ENCODE measurements at regions not wholly inside any gene's neighbourhood (a gene's known extent, or its start where the extent isn't known, plus 50 kb on each side); places are given as distances from the start of the nearest gene placed in this dataset.
"Not testable (repeated sequence)": the region's sequence is repeated elsewhere in the genome, so short reads cannot be mapped to it uniquely, and the experiment has no call there.

- POLR2A ChIA-PET (ENCODE audit: partially characterized antibody) = no interaction called here
Measured at GRCh38 chr4:124070688-124071484, 641.6 kb downstream of the ANKRD50 start.

GRCh38 chr4:124075276-124075675, 637.3 kb downstream of the ANKRD50 start:
- intact Hi-C loops (cut with micrococcal nuclease); DNase-seq; H3K4me3 Mint-ChIP-seq; H3K27ac ChIP-seq (ENCODE audit: low read depth, low read length); CTCF ChIA-PET (ENCODE audit: partially characterized antibody); H3K36me3 Mint-ChIP-seq; H3K27ac Mint-ChIP-seq; H3K4me1 Mint-ChIP-seq; POLR2A ChIA-PET (ENCODE audit: partially characterized antibody); H3K4me3 ChIP-seq (ENCODE audit: low read length in 2 of 2); H3K36me3 ChIP-seq (ENCODE audit: insufficient read depth, low read length); H3K9me3 ChIP-seq (ENCODE audit: control insufficient read depth in 1 of 2, low read length in 2 of 2); H3K4me1 ChIP-seq (ENCODE audit: insufficient read depth, low read length); H3K27me3 Mint-ChIP-seq; H3K27me3 ChIP-seq (ENCODE audit: insufficient read depth, low read length): not testable (repeated sequence)
- H3K9me3 Mint-ChIP-seq = peaks cover 3 to 41% (median 25%) of the 10 kb centered on the region in 8 donors

More at GRCh38 chr4:124070688-124071484, 641.6 kb downstream of the ANKRD50 start:
- H3K27ac Mint-ChIP-seq = no peak overlapping the region
- H3K27me3 Mint-ChIP-seq = no peaks in the 10 kb centered on the region
- intact Hi-C loops (cut with micrococcal nuclease) = no loop called here
- H3K4me1 Mint-ChIP-seq = no peaks in the 10 kb centered on the region
- H3K4me3 Mint-ChIP-seq = no peak overlapping the region
- H3K9me3 Mint-ChIP-seq = peaks cover 2 to 47% (median 29%) of the 10 kb centered on the region in 8 donors
- peaks cover 0 to 4% of the 10 kb centered on the region in 2 donors for H3K36me3 Mint-ChIP-seq
- Histone ChIP-seq H3K9me3 (ENCODE audit: control insufficient read depth in 1 of 2, low read length in 2 of 2) (peaks cover 0 to 7% of the 10 kb centered on the region in 2 donors), H3K27ac (ENCODE audit: low read depth, low read length) (no peak overlapping the region), H3K4me3 (ENCODE audit: low read length in 2 of 2) (no peak overlapping the region), H3K27me3 (ENCODE audit: insufficient read depth, low read length) (no peaks in the 10 kb centered on the region), H3K4me1 (ENCODE audit: insufficient read depth, low read length) (no peaks in the 10 kb centered on the region), H3K36me3 (ENCODE audit: insufficient read depth, low read length) (no peaks in the 10 kb centered on the region)
- DNase-seq = no peak
- CTCF ChIA-PET (ENCODE audit: partially characterized antibody) = no interaction called here

DNA sequence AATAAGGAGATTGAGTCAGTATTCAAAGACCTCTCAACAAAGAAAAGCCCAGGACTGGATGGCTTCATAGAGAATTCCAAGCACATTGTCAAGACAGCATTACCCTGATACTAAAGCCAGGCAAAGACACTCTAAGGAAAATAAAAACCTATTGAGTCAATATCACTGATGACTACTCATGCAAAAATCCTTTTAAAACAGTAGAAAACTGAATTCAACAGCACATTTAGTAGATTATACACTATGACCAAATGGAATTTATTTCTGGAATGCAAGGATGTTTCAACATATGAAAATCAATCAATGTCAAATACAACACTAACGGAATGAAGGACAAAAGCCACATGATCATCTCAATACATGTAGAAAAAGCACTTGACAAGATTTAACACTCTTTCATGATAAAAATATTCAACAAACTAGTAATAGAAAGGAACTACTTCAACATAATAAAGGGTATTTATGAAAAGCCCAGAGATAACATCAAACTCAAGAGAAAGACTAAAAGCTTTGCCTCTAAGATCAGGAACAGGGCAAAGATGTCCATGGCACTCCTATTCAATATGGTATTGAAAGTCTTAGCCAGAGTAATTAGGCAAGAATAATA, 633.3 kb downstream of the ANKRD50 start:
- H3K9me3 ChIP-seq (ENCODE audit: control insufficient read depth in 1 of 2, low read length in 2 of 2) = no peaks in the 10 kb centered on the region
- no peak overlapping the region for H3K4me3 ChIP-seq (ENCODE audit: low read length in 2 of 2)
- Mint-ChIP-seq H3K4me3 (no peak overlapping the region), H3K4me1 (no peaks in the 10 kb centered on the region), H3K27ac (no peak overlapping the region), H3K36me3 (no peaks in the 10 kb centered on the region), H3K27me3 (no peaks in the 10 kb centered on the region), H3K9me3 (peaks cover 2 to 20% (median 13%) of the 10 kb centered on the region in 8 donors)
- intact Hi-C loops (cut with micrococcal nuclease) = no loop called here
- H3K36me3 ChIP-seq (ENCODE audit: insufficient read depth, low read length) = no peaks in the 10 kb centered on the region
- H3K27ac ChIP-seq (ENCODE audit: low read depth, low read length) = no peak overlapping the region
- DNase-seq = no peak
- no peaks in the 10 kb centered on the region for H3K27me3 ChIP-seq (ENCODE audit: insufficient read depth, low read length)
- ChIA-PET CTCF (ENCODE audit: partially characterized antibody) (no interaction called here), POLR2A (ENCODE audit: partially characterized antibody) (no interaction called here)
- no peaks in the 10 kb centered on the region for H3K4me1 ChIP-seq (ENCODE audit: insufficient read depth, low read length)

DNA sequence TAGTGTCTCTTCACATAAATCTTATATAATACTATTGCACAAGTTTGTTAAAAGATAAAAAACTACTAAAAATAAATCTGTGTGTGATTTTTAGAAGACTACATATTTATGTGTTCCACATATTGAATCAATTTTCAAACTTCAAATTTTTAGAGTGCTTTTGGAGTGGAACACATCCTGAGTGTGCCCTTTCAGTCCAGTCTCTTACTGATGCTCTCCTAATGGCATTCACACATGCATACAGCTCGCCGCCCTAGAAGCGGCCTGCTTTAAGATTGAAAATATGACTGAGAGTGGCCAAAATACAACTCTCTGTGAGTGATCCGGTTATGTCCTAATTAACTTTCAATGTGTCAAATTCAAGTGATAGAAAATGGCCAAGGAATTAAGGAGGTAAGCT, 628.8 kb downstream of the ANKRD50 start:
- H3K4me1 ChIP-seq (ENCODE audit: insufficient read depth, low read length) = no peaks in the 10 kb centered on the region
- no peak overlapping the region for H3K27ac ChIP-seq (ENCODE audit: low read depth, low read length)
- H3K9me3 ChIP-seq (ENCODE audit: control insufficient read depth in 1 of 2, low read length in 2 of 2) = no peaks in the 10 kb centered on the region
- CTCF ChIA-PET (ENCODE audit: partially characterized antibody) = no interaction called here
- H3K36me3 ChIP-seq (ENCODE audit: insufficient read depth, low read length) = no peaks in the 10 kb centered on the region
- no peak overlapping the region for H3K4me3 ChIP-seq (ENCODE audit: low read length in 2 of 2)
- Mint-ChIP-seq H3K4me1 (no peaks in the 10 kb centered on the region), H3K9me3 (peaks cover 2 to 13% (median 7%) of the 10 kb centered on the region in 8 donors), H3K27me3 (no peaks in the 10 kb centered on the region), H3K4me3 (no peak overlapping the region), H3K27ac (no peak overlapping the region), H3K36me3 (no peaks in the 10 kb centered on the region)
- DNase-seq = no peak
- no peaks in the 10 kb centered on the region for H3K27me3 ChIP-seq (ENCODE audit: insufficient read depth, low read length)
- intact Hi-C loops (cut with micrococcal nuclease) = no loop called here
- POLR2A ChIA-PET (ENCODE audit: partially characterized antibody) = no interaction called here

- CTCF ChIA-PET (ENCODE audit: partially characterized antibody) = no interaction called here
- Histone ChIP-seq H3K4me3 (ENCODE audit: low read length in 2 of 2) (no peak overlapping the region), H3K4me1 (ENCODE audit: insufficient read depth, low read length) (no peaks in the 10 kb centered on the region), H3K27ac (ENCODE audit: low read depth, low read length) (no peak overlapping the region), H3K27me3 (ENCODE audit: insufficient read depth, low read length) (no peaks in the 10 kb centered on the region), H3K36me3 (ENCODE audit: insufficient read depth, low read length) (no peaks in the 10 kb centered on the region), H3K9me3 (ENCODE audit: control insufficient read depth in 1 of 2, low read length in 2 of 2) (no peaks in the 10 kb centered on the region)
- DNase-seq = no peak
- Mint-ChIP-seq H3K4me3 (no peak overlapping the region), H3K27ac (no peak overlapping the region), H3K9me3 (peaks cover 0 to 5% (median 2%) of the 10 kb centered on the region in 8 donors), H3K36me3 (no peaks in the 10 kb centered on the region), H3K4me1 (no peaks in the 10 kb centered on the region), H3K27me3 (no peaks in the 10 kb centered on the region)
- POLR2A ChIA-PET (ENCODE audit: partially characterized antibody) = no interaction called here
- intact Hi-C loops (cut with micrococcal nuclease) = no loop called here
Measured at GRCh38 chr4:124085561-124086180, 626.9 kb downstream of the ANKRD50 start.

GRCh38 chr4:124090021-124090420, 622.5 kb downstream of the ANKRD50 start:
- Mint-ChIP-seq H3K4me3 (no peak overlapping the region), H3K27me3 (no peaks in the 10 kb centered on the region), H3K27ac (no peak overlapping the region), H3K36me3 (no peaks in the 10 kb centered on the region), H3K4me1 (no peaks in the 10 kb centered on the region), H3K9me3 (peaks cover 0 to 6% (median 2%) of the 10 kb centered on the region in 8 donors)
- no peak overlapping the region for H3K4me3 ChIP-seq (ENCODE audit: low read length in 2 of 2)
- H3K36me3 ChIP-seq (ENCODE audit: insufficient read depth, low read length) = no peaks in the 10 kb centered on the region
- intact Hi-C loops (cut with micrococcal nuclease) = no loop called here
- no peaks in the 10 kb centered on the region for H3K4me1 ChIP-seq (ENCODE audit: insufficient read depth, low read length)
- ChIA-PET CTCF (ENCODE audit: partially characterized antibody) (no interaction called here), POLR2A (ENCODE audit: partially characterized antibody) (no interaction called here)
- no peak overlapping the region for H3K27ac ChIP-seq (ENCODE audit: low read depth, low read length)
- H3K9me3 ChIP-seq (ENCODE audit: control insufficient read depth in 1 of 2, low read length in 2 of 2) = no peaks in the 10 kb centered on the region
- peak in 1 of 5 donors; percentile 19 for DNase-seq
- no peaks in the 10 kb centered on the region for H3K27me3 ChIP-seq (ENCODE audit: insufficient read depth, low read length)

DNA sequence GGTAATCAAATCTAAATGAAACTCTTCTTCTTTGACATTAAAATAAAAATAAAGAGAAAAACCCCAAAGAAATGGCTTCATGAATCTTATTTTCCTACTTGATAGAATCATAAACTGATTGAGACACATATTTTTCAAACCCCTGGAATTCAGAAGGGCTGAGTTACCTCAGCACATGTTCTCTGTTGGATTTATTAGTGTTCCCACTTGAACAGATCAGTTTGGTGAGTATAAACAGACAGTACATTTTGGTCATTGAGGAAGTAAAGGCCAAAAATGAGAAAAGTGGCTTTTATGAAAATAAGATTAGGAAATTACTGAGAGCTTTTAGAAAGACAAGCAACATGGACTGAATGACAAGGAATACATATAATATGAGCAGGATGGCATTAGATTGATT, 620.4 kb downstream of the ANKRD50 start:
- no peak overlapping the region for H3K27ac ChIP-seq (ENCODE audit: low read depth, low read length)
- H3K4me1 Mint-ChIP-seq = no peaks in the 10 kb centered on the region
- H3K9me3 Mint-ChIP-seq = peaks cover 0 to 8% (median 0%) of the 10 kb centered on the region in 8 donors
- no peaks in the 10 kb centered on the region for H3K4me1 ChIP-seq (ENCODE audit: insufficient read depth, low read length)
- no peaks in the 10 kb centered on the region for H3K36me3 ChIP-seq (ENCODE audit: insufficient read depth, low read length)
- no peak overlapping the region for H3K27ac Mint-ChIP-seq
- DNase-seq = no peak
- ChIA-PET POLR2A (ENCODE audit: partially characterized antibody) (no interaction called here), CTCF (ENCODE audit: partially characterized antibody) (no interaction called here)
- H3K36me3 Mint-ChIP-seq = no peaks in the 10 kb centered on the region
- H3K27me3 Mint-ChIP-seq = no peaks in the 10 kb centered on the region
- no peak overlapping the region for H3K4me3 ChIP-seq (ENCODE audit: low read length in 2 of 2)
- no peaks in the 10 kb centered on the region for H3K9me3 ChIP-seq (ENCODE audit: control insufficient read depth in 1 of 2, low read length in 2 of 2)
- H3K4me3 Mint-ChIP-seq = no peak overlapping the region
- H3K27me3 ChIP-seq (ENCODE audit: insufficient read depth, low read length) = no peaks in the 10 kb centered on the region
- intact Hi-C loops (cut with micrococcal nuclease) = no loop called here
